ENCODE measurements at regions not wholly inside any gene's neighbourhood (a gene's known extent, or its start where the extent isn't known, plus 50 kb on each side); places are given as distances from the start of the nearest gene placed in this dataset.

- DNase-seq (ENCODE audit: low read depth), result no peak
- no peak for TF ChIP-seq CTCF (conservative IDR thresholded peaks at IDR 0.05; ENCODE audit: low read depth, low read length)
- no peak overlapping the region for H3K4me3 ChIP-seq (ENCODE audit: low read length)
Measured at GRCh38 chr2:7444626-7445025, 527.4 kb downstream of the RNF144A start.

- DNase-seq (ENCODE audit: low read depth), result no peak
- no peak overlapping the region for H3K4me3 ChIP-seq (ENCODE audit: low read length)
- TF ChIP-seq CTCF (conservative IDR thresholded peaks at IDR 0.05; ENCODE audit: low read depth, low read length), result no peak
Measured at GRCh38 chr2:7448578-7449264, 531.5 kb downstream of the RNF144A start.

GRCh38 chr2:7449298-7449697, 532.1 kb downstream of the RNF144A start:
- H3K4me3 ChIP-seq (ENCODE audit: low read length), result no peak overlapping the region
- no peak for TF ChIP-seq CTCF (conservative IDR thresholded peaks at IDR 0.05; ENCODE audit: low read depth, low read length)
- no peak for DNase-seq (ENCODE audit: low read depth)

GRCh38 chr2:7450188-7450832, 533.1 kb downstream of the RNF144A start:
- DNase-seq (ENCODE audit: low read depth), result no peak
- no peak overlapping the region for H3K4me3 ChIP-seq (ENCODE audit: low read length)
- TF ChIP-seq CTCF (conservative IDR thresholded peaks at IDR 0.05; ENCODE audit: low read depth, low read length), result no peak

GRCh38 chr2:7450833-7451190, 533.6 kb downstream of the RNF144A start:
- no peak overlapping the region for H3K4me3 ChIP-seq (ENCODE audit: low read length)
- TF ChIP-seq CTCF (conservative IDR thresholded peaks at IDR 0.05; ENCODE audit: low read depth, low read length), result no peak
- no peak for DNase-seq (ENCODE audit: low read depth)

GRCh38 chr2:7452110-7452876, 535.1 kb downstream of the RNF144A start:
- DNase-seq (ENCODE audit: low read depth), result no peak
- TF ChIP-seq CTCF (conservative IDR thresholded peaks at IDR 0.05; ENCODE audit: low read depth, low read length), result no peak
- no peak overlapping the region for H3K4me3 ChIP-seq (ENCODE audit: low read length)

Measured in retinal pigment epithelial cell (primary cell).